CD4-positive, CD25-positive, alpha-beta regulatory T cell (primary cell): ENCODE measurements at regions not wholly inside any gene's neighbourhood (a gene's known extent, or its start where the extent isn't known, plus 50 kb on each side); places are given as distances from the start of the nearest gene placed in this dataset.

ENCODE experiments used
- ATAC-seq, 2 donors: fragments of 150-1000 bp; cut with Tn5 transposase; one replicate each; pipeline ENCODE4 v1.10.0; 2021; ENCODE audit warnings: low read depth in 2 of 2, moderate number of reproducible peaks in 2 of 2, moderate library complexity in 1 of 2
- DNase-seq, 3 donors: peaks; one replicate each; pipeline versions ENCODE4 v3.0.0 to v3.0.0-alpha.2; 2012 to 2022; ENCODE audit warnings: mixed read lengths in 1 of 3
- H3K27ac ChIP-seq: one replicate; pipeline ENCODE4 v1.7.0; 2013; ENCODE audit warnings: mild to moderate bottlenecking, low read length; ENCODE audit not compliant: insufficient read depth, poor library complexity, severe bottlenecking
- H3K27me3 ChIP-seq: one replicate; pipeline ENCODE4 v1.7.0; 2013; ENCODE audit warnings: low read length; ENCODE audit not compliant: control insufficient read depth, insufficient read depth
- H3K36me3 ChIP-seq: one replicate; pipeline ENCODE4 v1.7.0; 2013; ENCODE audit warnings: mild to moderate bottlenecking, low read length, moderate library complexity; ENCODE audit not compliant: control insufficient read depth, insufficient read depth
- H3K4me1 ChIP-seq: 2 replicates; pipeline ENCODE4 v1.7.0; 2013; ENCODE audit warnings: mild to moderate bottlenecking, low read length; ENCODE audit not compliant: insufficient read depth, control insufficient read depth, poor library complexity, severe bottlenecking
- H3K4me3 ChIP-seq: one replicate; pipeline ENCODE4 v1.7.0; 2013; ENCODE audit warnings: low read depth, mild to moderate bottlenecking, low read length, moderate library complexity
- H3K9me3 ChIP-seq, 2 experiments: 1 replicate in 1 of 2; 2 replicates in 1 of 2; pipeline ENCODE4 v1.7.0; 2013; ENCODE audit warnings: low read length in 2 of 2, mild to moderate bottlenecking in 1 of 2, moderate library complexity in 1 of 2; ENCODE audit not compliant: control insufficient read depth in 2 of 2
- H3K27ac Mint-ChIP-seq, 3 donors: one replicate each; pipeline ENCODE4 v1.8.0; 2020 to 2022; ENCODE audit warnings: mild to moderate bottlenecking in 3 of 3, mixed read lengths in 3 of 3, moderate library complexity in 2 of 3
- H3K27me3 Mint-ChIP-seq: one replicate; pipeline ENCODE4 v1.8.0; 2022; ENCODE audit warnings: mild to moderate bottlenecking, mixed read lengths
- H3K36me3 Mint-ChIP-seq: one replicate; pipeline ENCODE4 v1.8.0; 2020; ENCODE audit warnings: mixed read lengths
- H3K4me1 Mint-ChIP-seq, 4 donors: one replicate each; pipeline ENCODE4 v1.8.0; 2020 to 2022; ENCODE audit warnings: mixed read lengths in 4 of 4, mild to moderate bottlenecking in 1 of 4
- H3K4me3 Mint-ChIP-seq, 4 donors: one replicate each; pipeline ENCODE4 v1.8.0; 2020 to 2022; ENCODE audit warnings: mild to moderate bottlenecking in 4 of 4, mixed read lengths in 4 of 4, moderate library complexity in 3 of 4
- H3K9me3 Mint-ChIP-seq, 7 donors: one replicate each; pipeline ENCODE4 v1.8.0; 2020 to 2022; ENCODE audit warnings: mixed read lengths in 7 of 7, mild to moderate bottlenecking in 3 of 7, moderate library complexity in 2 of 7

DNA sequence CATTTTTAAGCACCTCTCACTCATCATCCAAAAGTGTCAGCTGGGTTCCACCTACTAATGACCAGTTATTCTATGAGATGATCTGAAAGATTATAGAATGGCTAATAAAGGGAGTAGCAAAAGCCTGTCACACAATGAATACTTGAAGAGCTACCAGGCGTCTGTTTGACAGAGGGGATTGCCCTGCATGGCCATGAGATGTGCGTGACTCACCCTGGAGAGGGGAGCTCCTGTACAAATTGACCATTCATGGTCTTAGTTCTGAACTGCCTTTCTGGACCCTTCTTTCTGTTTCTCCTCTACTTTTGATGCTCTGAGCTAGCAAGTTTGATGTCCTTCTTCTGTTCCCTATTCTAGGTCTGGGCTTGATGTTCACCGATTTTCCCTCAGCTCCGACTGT is 85.2 kb upstream of the ABCD3 start:
- H3K27me3 ChIP-seq = no peaks in the 10 kb centered on the region
- no peaks in the 10 kb centered on the region for H3K9me3 ChIP-seq
- ATAC-seq (no peak), DNase-seq (no peak)
- no peaks in the 10 kb centered on the region for H3K4me1 Mint-ChIP-seq
- H3K27ac Mint-ChIP-seq = no peak overlapping the region
- H3K4me3 ChIP-seq = no peak overlapping the region
- peaks cover 31% of the 10 kb centered on the region for H3K27me3 Mint-ChIP-seq
- no peak overlapping the region for H3K27ac ChIP-seq
- H3K36me3 ChIP-seq = no peaks in the 10 kb centered on the region
- no peaks in the 10 kb centered on the region for H3K36me3 Mint-ChIP-seq
- H3K9me3 Mint-ChIP-seq = no peaks in the 10 kb centered on the region
- no peaks in the 10 kb centered on the region for H3K4me1 ChIP-seq
- no peak overlapping the region for H3K4me3 Mint-ChIP-seq

DNA sequence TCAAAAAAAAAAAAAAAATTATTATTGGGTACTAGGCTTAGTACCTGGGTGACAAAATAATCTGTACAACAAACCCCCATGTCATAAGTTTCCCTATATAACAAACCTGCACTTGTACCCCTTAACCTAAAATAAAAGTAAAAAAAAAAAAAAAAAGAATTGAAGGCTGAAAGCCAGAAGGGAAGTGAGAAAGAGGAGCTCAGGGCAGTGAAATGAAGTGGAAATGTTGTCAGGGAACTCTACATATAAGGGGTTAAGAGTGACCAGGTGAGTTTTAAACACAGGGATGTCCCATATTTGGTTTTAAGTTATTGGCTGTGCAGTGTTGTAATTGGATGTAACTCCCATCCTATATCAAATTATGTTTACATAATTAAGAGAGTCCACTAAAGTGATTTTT is 85.7 kb upstream of the ABCD3 start:
- DNase-seq (no peak), ATAC-seq (no peak)
- Mint-ChIP-seq H3K4me3 (no peak overlapping the region), H3K9me3 (no peaks in the 10 kb centered on the region), H3K27me3 (peaks cover 31% of the 10 kb centered on the region), H3K4me1 (no peaks in the 10 kb centered on the region), H3K36me3 (no peaks in the 10 kb centered on the region), H3K27ac (no peak overlapping the region)
- H3K9me3 ChIP-seq = no peaks in the 10 kb centered on the region
- no peaks in the 10 kb centered on the region for H3K4me1 ChIP-seq
- no peak overlapping the region for H3K27ac ChIP-seq
- no peak overlapping the region for H3K4me3 ChIP-seq
- no peaks in the 10 kb centered on the region for H3K36me3 ChIP-seq
- H3K27me3 ChIP-seq = no peaks in the 10 kb centered on the region

DNA sequence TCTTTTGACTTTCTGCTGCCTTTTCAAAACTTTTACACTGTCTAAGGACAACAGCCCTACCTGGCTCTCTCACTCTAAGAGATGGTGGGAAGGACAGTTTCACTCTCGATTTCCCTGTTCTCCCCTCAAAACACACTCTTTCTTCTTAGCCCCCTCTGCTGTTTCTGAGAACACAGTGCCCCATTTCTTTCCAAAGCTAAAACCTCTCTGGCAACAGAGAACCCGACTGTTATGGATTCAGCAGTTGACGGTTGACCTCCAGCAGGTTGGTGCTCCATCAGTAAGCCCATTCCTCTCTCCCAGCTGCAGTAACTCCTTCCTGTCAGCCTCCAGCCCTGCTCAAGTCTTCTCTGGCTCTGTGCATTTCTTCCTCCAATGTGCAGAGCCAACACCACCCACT is 88.2 kb upstream of the ABCD3 start:
- H3K9me3 ChIP-seq = no peaks in the 10 kb centered on the region
- Mint-ChIP-seq H3K36me3 (no peaks in the 10 kb centered on the region), H3K4me3 (no peak overlapping the region), H3K9me3 (no peaks in the 10 kb centered on the region), H3K4me1 (peaks cover 0 to 4% (median 0%) of the 10 kb centered on the region in 4 donors), H3K27me3 (peaks cover 46% of the 10 kb centered on the region), H3K27ac (no peak overlapping the region)
- ATAC-seq = no peak
- no peak overlapping the region for H3K27ac ChIP-seq
- no peaks in the 10 kb centered on the region for H3K36me3 ChIP-seq
- no peaks in the 10 kb centered on the region for H3K4me1 ChIP-seq
- DNase-seq = no peak
- H3K27me3 ChIP-seq = peaks cover 5% of the 10 kb centered on the region
- H3K4me3 ChIP-seq = no peak overlapping the region

DNA sequence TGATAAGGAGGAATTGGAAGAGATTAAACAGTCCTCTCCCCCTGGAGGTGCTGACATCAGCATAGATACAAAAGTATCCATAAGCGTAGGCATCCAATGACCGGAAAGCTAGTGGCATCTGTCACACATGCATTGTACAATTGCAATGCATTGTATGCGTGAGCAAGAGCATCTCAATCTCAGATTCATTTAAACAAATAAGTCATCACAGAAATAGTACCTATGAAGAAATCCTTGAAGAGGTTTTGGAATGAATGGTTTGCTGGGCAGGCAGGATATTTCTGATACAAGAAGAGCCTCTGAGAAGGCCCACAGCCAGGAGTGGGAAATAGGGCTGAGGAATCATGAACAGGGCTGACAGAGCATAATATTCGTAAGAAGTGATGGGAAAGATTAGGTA is 88.9 kb upstream of the ABCD3 start:
- no peaks in the 10 kb centered on the region for H3K36me3 ChIP-seq
- no peak overlapping the region for H3K4me3 ChIP-seq
- ATAC-seq (no peak), DNase-seq (no peak)
- no peak overlapping the region for H3K27ac ChIP-seq
- no peak overlapping the region for H3K4me3 Mint-ChIP-seq
- peaks cover 0 to 4% (median 0%) of the 10 kb centered on the region in 4 donors for H3K4me1 Mint-ChIP-seq
- H3K27me3 ChIP-seq = peaks cover 5% of the 10 kb centered on the region
- H3K36me3 Mint-ChIP-seq = no peaks in the 10 kb centered on the region
- H3K9me3 Mint-ChIP-seq = no peaks in the 10 kb centered on the region
- peaks cover 46% of the 10 kb centered on the region for H3K27me3 Mint-ChIP-seq
- H3K9me3 ChIP-seq = no peaks in the 10 kb centered on the region
- no peaks in the 10 kb centered on the region for H3K4me1 ChIP-seq
- H3K27ac Mint-ChIP-seq = no peak overlapping the region

DNA sequence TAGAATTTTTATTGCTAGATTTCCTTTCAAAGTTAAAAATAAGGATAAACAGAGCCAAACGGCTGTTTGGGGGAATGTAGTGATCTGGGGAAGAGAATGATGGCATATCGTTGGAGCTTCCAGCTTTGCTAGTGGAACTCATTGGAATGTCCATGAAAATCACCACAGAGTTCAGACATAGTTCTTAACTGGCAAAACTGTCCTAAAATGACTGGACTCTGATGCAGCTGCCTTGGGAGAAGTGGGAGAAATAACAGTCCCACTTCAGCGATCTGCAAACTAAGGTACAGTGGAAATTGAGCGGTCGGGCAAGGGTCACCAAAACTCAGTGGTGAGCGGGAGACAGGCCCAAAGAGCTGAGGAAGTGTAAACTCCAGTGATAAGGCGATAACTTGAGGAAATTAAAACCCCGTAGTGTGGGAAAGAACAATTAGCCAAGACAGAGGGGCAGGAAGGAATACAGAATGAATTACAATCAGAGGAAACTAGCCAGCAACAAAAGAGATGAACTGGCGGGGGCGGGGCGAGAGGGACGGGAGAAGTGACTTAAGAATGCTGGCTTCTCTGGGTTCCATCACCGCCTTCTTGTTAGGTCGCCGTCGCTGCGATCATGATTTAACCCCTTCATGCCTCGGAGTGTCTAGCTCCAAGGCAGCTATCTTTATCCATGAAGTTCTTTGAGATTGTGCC is 89.8 kb upstream of the ARHGAP29 start:
- H3K36me3 ChIP-seq = no peaks in the 10 kb centered on the region
- no peak overlapping the region for H3K27ac ChIP-seq
- Mint-ChIP-seq H3K27me3 (peaks cover 43% of the 10 kb centered on the region), H3K36me3 (no peaks in the 10 kb centered on the region), H3K27ac (no peak overlapping the region), H3K4me1 (peaks cover 0 to 4% (median 0%) of the 10 kb centered on the region in 4 donors), H3K4me3 (no peak overlapping the region), H3K9me3 (no peaks in the 10 kb centered on the region)
- DNase-seq (no peak), ATAC-seq (no peak)
- no peaks in the 10 kb centered on the region for H3K4me1 ChIP-seq
- no peak overlapping the region for H3K4me3 ChIP-seq
- no peaks in the 10 kb centered on the region for H3K9me3 ChIP-seq
- H3K27me3 ChIP-seq = peaks cover 5% of the 10 kb centered on the region

DNA sequence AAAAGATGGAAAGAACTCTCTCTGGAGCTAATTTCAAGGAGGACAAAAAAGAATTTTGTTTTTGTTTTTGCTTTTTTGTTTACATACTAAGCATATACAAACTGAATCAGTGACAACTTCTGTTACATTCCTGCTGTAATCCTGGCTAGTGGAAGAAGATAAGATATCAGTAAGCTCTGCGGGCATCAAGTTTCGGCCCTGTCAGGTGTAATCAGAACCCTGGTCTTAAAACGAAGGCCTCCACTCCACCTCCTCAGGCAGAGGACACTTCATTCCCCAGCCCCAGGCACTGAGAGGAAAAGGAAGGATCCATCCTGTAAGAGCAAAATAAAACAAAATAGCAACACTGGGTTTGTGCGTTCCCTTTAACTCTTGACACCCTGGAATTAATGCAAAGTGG is 88.9 kb upstream of the ARHGAP29 start:
- Mint-ChIP-seq H3K9me3 (no peaks in the 10 kb centered on the region), H3K27me3 (peaks cover 42% of the 10 kb centered on the region), H3K4me3 (no peak overlapping the region), H3K36me3 (no peaks in the 10 kb centered on the region), H3K4me1 (peaks cover 0 to 4% (median 0%) of the 10 kb centered on the region in 4 donors), H3K27ac (no peak overlapping the region)
- Histone ChIP-seq H3K4me3 (no peak overlapping the region), H3K36me3 (no peaks in the 10 kb centered on the region), H3K9me3 (no peaks in the 10 kb centered on the region), H3K4me1 (no peaks in the 10 kb centered on the region), H3K27me3 (peaks cover 5% of the 10 kb centered on the region), H3K27ac (no peak overlapping the region)
- DNase-seq (no peak), ATAC-seq (no peak)

DNA sequence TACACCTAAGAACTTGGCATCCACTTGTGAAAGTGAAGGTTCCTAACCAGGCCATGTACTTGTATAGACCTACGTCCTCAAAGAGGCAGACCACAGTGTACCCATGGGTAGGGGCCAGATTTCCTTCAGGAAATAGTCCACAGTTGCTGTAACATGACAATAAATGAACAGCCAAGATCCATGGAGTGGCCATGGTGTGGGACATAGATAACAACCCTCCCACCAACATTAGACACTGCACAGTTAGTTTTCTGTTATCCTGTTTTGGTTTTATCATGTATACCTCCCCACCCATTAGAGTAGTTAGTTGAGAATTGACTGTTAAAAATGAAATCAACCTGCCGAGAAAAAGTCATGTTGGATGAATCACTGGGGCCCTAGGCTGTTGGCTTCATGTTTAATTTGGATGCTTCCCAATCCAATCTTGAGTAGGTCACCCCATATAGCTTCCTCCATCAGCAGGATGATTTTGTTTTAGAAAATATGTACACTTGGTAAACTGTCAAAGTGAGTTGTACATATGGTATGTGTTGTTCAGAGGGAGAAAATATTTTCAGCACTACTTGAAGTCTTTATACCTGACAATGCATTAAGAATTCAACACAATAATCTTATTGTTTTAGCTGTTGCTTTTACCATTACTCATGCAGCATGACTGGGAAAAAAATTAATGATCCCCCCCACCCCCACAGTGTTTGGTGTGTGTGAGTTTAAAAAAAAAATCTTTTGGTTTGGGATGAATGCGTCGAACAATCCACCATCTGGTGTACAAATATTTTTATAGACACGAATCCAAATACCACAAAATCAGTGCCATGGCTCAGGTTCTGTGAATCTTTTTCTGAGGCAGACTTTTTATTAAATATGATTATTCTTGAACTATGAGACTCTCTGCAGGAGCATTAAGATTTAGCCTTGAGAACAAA is 88.3 kb upstream of the ARHGAP29 start:
- Histone ChIP-seq H3K4me3 (no peak overlapping the region), H3K4me1 (no peaks in the 10 kb centered on the region), H3K9me3 (no peaks in the 10 kb centered on the region), H3K36me3 (no peaks in the 10 kb centered on the region), H3K27ac (no peak overlapping the region), H3K27me3 (peaks cover 5% of the 10 kb centered on the region)
- peaks cover 39% of the 10 kb centered on the region for H3K27me3 Mint-ChIP-seq
- H3K27ac Mint-ChIP-seq = no peak overlapping the region
- no peak for ATAC-seq
- H3K4me3 Mint-ChIP-seq = no peak overlapping the region
- no peak for DNase-seq
- no peaks in the 10 kb centered on the region for H3K9me3 Mint-ChIP-seq
- H3K4me1 Mint-ChIP-seq = peaks cover 0 to 4% (median 0%) of the 10 kb centered on the region in 4 donors
- H3K36me3 Mint-ChIP-seq = no peaks in the 10 kb centered on the region
